NCI-H2107 (cell line): ENCODE measurements at regions not wholly inside any gene's neighbourhood (a gene's known extent, or its start where the extent isn't known, plus 50 kb on each side); places are given as distances from the start of the nearest gene placed in this dataset.

Experiments used
- DNase-seq: peaks from one replicate; lab custom pipeline; 2025; lab: John Stamatoyannopoulos, UW

GRCh38 chr4:173839865-173840264 is 309.8 kb upstream of the HAND2 start:
- DNase-seq, result no peak

- no peak for DNase-seq
Observed at GRCh38 chr4:173837517-173837916, 307.5 kb upstream of the HAND2 start.

- no peak for DNase-seq
Observed at GRCh38 chr4:173835903-173836302, 305.9 kb upstream of the HAND2 start.

- no peak for DNase-seq
Observed at GRCh38 chr4:173834151-173834550, 304.1 kb upstream of the HAND2 start.

GRCh38 chr4:173829565-173829964 is 299.5 kb upstream of the HAND2 start:
- DNase-seq, result no peak

GRCh38 chr4:173827707-173828106 is 297.7 kb upstream of the HAND2 start:
- no peak for DNase-seq

GRCh38 chr4:173821876-173822275 is 291.8 kb upstream of the HAND2 start:
- DNase-seq, result no peak

GRCh38 chr4:173821036-173821435 is 291.0 kb upstream of the HAND2 start:
- no peak for DNase-seq

GRCh38 chr4:173807347-173807746 is 277.3 kb upstream of the HAND2 start:
- DNase-seq, result no peak

GRCh38 chr4:173805884-173806283 is 275.9 kb upstream of the HAND2 start:
- no peak for DNase-seq

- DNase-seq, result no peak
Observed at GRCh38 chr4:173802662-173803022, 272.6 kb upstream of the HAND2 start.

GRCh38 chr4:173801876-173802661 is 272.0 kb upstream of the HAND2 start:
- no peak for DNase-seq

- DNase-seq, result no peak
Observed at GRCh38 chr4:173801361-173801760, 271.3 kb upstream of the HAND2 start.

- DNase-seq, result no peak
Observed at GRCh38 chr4:173797296-173797695, 267.3 kb upstream of the HAND2 start.

- DNase-seq, result no peak
Observed at GRCh38 chr4:173794662-173795061, 264.6 kb upstream of the HAND2 start.

- DNase-seq, result no peak
Observed at GRCh38 chr4:173793937-173794510, 264.0 kb upstream of the HAND2 start.

GRCh38 chr4:173782660-173783059 is 252.6 kb upstream of the HAND2 start:
- DNase-seq, result no peak

- DNase-seq, result no peak
Observed at GRCh38 chr4:173777921-173778320, 247.9 kb upstream of the HAND2 start.

- DNase-seq, result no peak
Observed at GRCh38 chr4:173777421-173777820, 247.4 kb upstream of the HAND2 start.

GRCh38 chr4:173769568-173769967 is 239.5 kb upstream of the HAND2 start:
- no peak for DNase-seq

- DNase-seq, result no peak
Observed at GRCh38 chr4:173767650-173768049, 237.6 kb upstream of the HAND2 start.

GRCh38 chr4:173766171-173766600 is 236.2 kb upstream of the HAND2 start:
- DNase-seq, result no peak

GRCh38 chr4:173765751-173766150 is 235.7 kb upstream of the HAND2 start:
- DNase-seq, result no peak

GRCh38 chr4:173763389-173763788 is 233.4 kb upstream of the HAND2 start:
- DNase-seq, result no peak
